T47D (cell line): ENCODE measurements at regions not wholly inside any gene's neighbourhood (a gene's known extent, or its start where the extent isn't known, plus 50 kb on each side); places are given as distances from the start of the nearest gene placed in this dataset.

Experiments used
- DNase-seq, 2 experiments: peaks; one replicate each; pipeline versions ENCODE4 v3.0.0 to v3.0.0-alpha.2; 2011 to 2012; ENCODE audit warnings: low read depth in 1 of 2, low spot score in 1 of 2
- JUND ChIP-seq: IDR thresholded peaks from 2 replicates; pipeline ENCODE4 v1.6.1; 2012; ENCODE audit warnings: low read depth
- in situ Hi-C: cut with HindIII; loops from 2 replicates; pipeline ENCODE4 v1.10.0; 2016; ENCODE audit warnings: low sequenced_read_pairs, low pct_unique_long_range_greater_than_20kb

DNA sequence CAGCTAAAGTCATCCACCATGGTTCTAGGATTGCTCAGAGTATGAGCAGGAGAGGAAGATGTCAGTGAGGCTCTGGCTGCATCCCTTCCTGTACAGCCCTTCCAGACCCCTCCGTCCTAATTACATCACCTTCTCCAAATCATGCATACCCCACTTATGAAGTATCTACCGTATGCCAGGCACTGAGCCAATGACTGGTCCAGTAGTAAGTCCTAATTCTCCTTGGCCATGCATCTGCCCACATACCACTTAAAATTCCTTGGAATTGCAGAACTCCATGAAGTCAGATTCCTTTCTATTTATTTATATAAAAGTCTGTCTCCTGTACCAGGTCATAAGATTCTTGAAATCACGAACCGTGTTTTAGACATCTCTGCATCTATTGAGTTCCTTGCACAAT is 106.1 kb downstream of the SEC16B start:
- no peak for DNase-seq
- in situ Hi-C loops: no loop called here
- no peak for TF ChIP-seq JUND

- no peak for TF ChIP-seq JUND
- DNase-seq: no peak
- in situ Hi-C loops: no loop called here
These were observed 106.9 kb downstream of the SEC16B start for GRCh38 chr1:177862916-177863315.

DNA sequence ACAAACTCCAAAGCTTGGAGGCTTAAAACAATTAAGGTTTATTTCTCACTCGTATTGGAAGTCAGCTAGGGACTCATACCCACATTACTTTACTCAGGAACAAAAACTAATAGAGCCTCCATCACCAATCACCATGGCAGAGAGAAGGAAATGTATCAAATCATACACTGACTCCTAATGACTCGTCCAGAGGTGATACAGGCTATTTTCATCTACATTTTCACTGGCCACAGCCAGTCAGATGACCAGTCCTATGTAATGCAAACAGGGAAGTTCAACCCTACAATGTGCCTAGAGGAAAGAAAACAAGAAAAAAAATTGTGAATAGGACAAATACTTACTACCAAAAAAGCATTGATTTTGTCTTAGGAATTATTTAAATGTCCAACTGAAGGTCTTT is 110.3 kb downstream of the SEC16B start:
- no peak for DNase-seq
- TF ChIP-seq JUND: no peak
- in situ Hi-C loops: no loop called here

DNA sequence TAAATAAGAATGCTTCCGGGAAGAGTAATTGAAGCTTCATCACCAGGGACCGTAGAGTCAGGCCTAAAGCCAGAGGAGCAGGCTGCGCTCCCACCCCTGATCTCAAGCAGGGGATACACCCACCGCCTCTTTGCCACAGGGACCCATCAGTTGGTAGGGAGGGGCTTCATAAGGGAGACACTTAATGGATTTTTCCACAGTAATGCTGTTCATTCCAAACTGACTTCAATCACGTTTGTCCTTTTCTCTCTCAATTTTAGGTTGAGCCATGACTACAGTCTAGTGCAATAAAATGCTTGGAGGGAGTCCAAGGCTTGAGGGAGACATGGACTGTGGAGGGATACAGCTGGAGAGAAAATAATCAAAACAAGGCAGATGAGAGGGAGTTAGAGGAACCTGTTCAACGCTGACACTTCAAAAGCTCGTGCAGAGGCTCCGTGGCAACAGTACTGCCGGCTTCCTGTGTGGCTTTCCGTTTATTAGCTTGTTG is 111.5 kb downstream of the SEC16B start:
- no peak for DNase-seq
- in situ Hi-C loops: no loop called here
- no peak for TF ChIP-seq JUND

- TF ChIP-seq JUND: no peak
- no peak for DNase-seq
- in situ Hi-C loops: no loop called here
These were observed 112.6 kb downstream of the SEC16B start for GRCh38 chr1:177857285-177857684.

DNA sequence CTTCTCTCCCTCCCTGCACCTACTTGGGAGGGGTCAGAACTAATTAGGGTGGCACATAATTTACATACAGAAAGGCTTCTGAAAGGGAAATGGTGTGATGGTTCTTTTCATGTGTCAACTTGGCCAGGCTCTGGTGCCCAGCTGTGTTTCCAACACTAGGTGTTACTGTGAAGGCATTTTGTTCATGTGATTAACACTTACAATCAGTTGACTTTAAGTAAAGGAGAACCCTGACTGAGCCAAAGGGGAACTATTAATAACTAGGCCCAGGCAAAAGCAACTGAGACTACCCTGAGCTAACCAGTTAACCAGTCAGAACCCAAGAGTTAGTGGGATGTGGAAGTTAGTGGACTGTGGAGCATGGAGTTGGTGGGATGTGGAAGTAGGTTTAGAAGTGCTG is 114.9 kb downstream of the SEC16B start:
- in situ Hi-C loops: no loop called here
- TF ChIP-seq JUND: no peak

GRCh38 chr1:177849579-177850290 is 120.1 kb downstream of the SEC16B start:
- in situ Hi-C loops: no loop called here
- TF ChIP-seq JUND: no peak
- no peak for DNase-seq

More for the DNA sequence above, 114.9 kb downstream of the SEC16B start:
- DNase-seq: no peak

- in situ Hi-C loops: no loop called here
- DNase-seq: no peak
- TF ChIP-seq JUND: no peak
These were observed 120.7 kb downstream of the SEC16B start for GRCh38 chr1:177849130-177849529.

DNA sequence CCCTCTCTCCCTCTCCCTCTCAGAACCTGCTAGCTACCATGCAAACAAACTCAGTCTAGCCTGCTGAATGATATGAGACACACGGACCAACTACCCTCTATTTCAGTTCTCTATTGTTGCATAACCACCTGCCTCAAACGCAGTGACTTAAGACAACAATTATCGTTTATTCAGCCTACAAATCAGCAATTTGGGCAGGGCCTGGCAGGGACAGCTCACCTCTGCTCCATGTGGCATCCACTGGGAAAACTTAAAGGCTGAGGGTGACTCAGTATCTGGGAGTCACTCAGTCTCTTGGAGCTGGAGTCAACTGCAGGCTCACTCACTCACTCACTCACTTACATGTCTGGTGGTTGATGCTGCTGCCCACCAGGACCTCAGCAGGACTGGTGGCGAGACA is 121.3 kb downstream of the SEC16B start:
- no peak for DNase-seq
- TF ChIP-seq JUND: no peak
- in situ Hi-C loops: no loop called here

DNA sequence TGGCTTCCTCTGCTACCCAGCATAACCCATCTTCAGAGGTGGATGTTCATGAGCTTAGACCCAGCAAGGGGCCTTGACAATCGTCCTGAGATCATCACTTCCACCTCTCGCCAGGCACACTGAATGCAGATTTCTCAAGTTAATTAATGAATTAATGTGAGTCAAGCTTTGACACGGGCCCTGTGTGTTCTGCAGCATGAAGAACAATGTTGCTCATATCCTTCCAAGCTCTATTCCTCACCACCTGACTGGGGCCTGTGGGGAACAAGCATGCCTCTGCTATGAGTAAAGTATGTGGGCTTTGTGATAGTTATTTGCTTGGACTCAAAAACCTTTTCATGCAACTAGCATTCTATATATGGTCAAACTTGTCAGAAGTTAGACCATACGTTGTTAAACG is 122.0 kb downstream of the SEC16B start:
- DNase-seq: no peak
- no peak for TF ChIP-seq JUND
- in situ Hi-C loops: no loop called here

DNA sequence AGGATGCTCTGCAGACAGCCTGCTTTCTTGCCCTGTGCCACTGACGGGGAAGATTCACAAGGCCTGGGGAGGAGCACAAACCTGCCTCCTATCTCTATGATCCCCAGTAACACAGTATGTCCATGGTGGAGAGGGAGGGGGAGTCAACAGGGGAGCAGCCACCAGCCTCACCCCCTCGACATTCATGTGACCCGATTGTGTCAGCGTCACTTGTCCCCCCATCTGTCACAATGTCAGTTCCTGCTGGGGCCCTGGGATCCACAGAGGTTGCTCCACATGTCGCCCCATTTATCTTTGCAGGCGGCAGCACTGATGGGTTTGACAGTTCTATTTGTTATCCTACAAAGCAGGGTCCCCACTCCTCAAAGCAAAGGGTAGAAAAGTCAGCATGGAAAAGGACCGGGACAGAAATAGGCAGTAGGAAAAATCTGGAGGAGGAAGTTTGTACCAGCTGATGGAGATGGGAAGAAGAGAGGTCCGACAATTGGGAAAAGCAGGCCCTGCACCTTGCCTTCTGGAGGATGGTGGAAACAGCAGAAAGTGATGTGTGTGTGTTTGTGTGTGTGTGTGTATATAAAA is 130.9 kb downstream of the SEC16B start:
- DNase-seq: no peak
- no peak for TF ChIP-seq JUND
- in situ Hi-C loops: no loop called here

DNA sequence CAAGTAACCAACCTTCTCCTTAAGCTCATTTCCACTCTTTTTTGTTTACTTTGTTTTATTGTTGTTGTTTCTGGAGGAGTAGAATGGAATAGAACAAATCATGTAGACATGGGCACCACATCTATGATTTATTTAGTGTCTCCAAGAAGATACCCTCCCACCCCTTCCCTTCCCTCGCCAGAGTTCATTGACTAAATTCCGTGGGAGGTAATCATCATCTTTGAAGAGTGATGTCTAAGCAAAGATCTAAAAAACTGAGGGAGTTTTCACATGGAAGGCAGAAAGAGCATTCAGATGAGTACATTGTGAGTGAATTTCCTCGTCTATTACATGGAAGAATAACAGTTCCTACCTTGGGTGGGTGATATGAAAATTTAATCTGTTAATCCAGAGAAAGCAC is 136.2 kb downstream of the SEC16B start:
- no peak for TF ChIP-seq JUND
- in situ Hi-C loops: no loop called here

DNA sequence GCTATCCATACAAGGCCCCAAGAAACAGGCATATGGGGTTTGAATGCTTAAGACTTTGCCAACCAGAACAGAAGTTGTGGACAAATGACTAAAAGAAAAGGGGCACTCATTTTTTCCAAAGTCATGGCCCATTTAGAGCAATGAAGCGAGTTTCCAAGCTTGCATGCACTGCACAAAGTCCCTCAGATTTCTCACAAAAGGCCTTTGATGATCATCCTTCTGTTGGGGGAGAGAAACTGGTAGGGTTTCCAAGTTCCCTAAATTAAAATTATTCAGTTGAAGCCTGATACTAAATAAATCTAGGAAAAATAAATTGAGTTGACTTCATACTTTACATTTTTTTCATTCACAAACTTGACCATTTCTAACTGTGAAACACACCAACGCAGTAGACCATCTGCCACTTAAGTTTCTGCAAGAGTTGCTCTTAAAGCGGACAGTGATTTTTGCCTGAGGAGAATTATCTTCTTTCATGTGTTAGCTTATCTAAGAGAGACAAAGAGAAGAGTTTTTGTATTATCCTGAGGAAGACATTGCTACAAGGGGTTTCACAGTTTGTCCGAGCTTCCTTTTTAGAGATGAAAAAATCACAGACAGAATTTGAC is 139.2 kb downstream of the SEC16B start:
- TF ChIP-seq JUND: no peak
- in situ Hi-C loops: no loop called here
- no peak for DNase-seq

More for the DNA sequence above, 136.2 kb downstream of the SEC16B start:
- no peak for DNase-seq
